MM.1S (cell line): ENCODE measurements at regions not wholly inside any gene's neighbourhood (a gene's known extent, or its start where the extent isn't known, plus 50 kb on each side); places are given as distances from the start of the nearest gene placed in this dataset.

Experiments used
- DNase-seq: peaks from one replicate; pipeline ENCODE4 v3.0.0-alpha.2; 2015
- H2AFZ ChIP-seq: fragments of 300-600 bp; sonication (generic); 2 replicates; pipeline ENCODE4 v1.6.0; 2016; ENCODE audit warnings: antibody characterized with exemption, low read length
- H3F3A ChIP-seq: fragments of 300-600 bp; sonication (generic); 2 replicates; pipeline ENCODE4 v1.6.1; 2016; ENCODE audit warnings: mild to moderate bottlenecking, antibody characterized with exemption, low read length, moderate library complexity, mixed read lengths; ENCODE audit not compliant: insufficient read depth
- H3K27ac ChIP-seq: fragments of 300-600 bp; sonication (generic); 2 replicates; pipeline ENCODE4 v1.5.1; 2016; ENCODE audit warnings: mild to moderate bottlenecking, low read length
- H3K27me3 ChIP-seq: fragments of 300-600 bp; sonication (generic); replicated peaks from 2 replicates; pipeline ENCODE4 v1.6.0; 2016; ENCODE audit warnings: low read length; ENCODE audit not compliant: insufficient read depth
- H3K36me3 ChIP-seq: fragments of 300-600 bp; sonication (generic); replicated peaks from 2 replicates; pipeline ENCODE4 v1.6.1; 2016; ENCODE audit warnings: mild to moderate bottlenecking, low read length, mixed read lengths; ENCODE audit not compliant: insufficient read depth
- H3K4me1 ChIP-seq: fragments of 300-600 bp; sonication (generic); 2 replicates; pipeline ENCODE4 v1.6.1; 2016; ENCODE audit warnings: low read length, mixed read lengths
- H3K4me2 ChIP-seq: fragments of 300-600 bp; sonication (generic); 2 replicates; pipeline ENCODE4 v1.6.0; 2016; ENCODE audit warnings: low read depth, low read length
- H3K4me3 ChIP-seq: fragments of 300-600 bp; sonication (generic); 2 replicates; pipeline ENCODE4 v1.5.1; 2016; ENCODE audit warnings: low read length, mixed read lengths
- H3K79me2 ChIP-seq: fragments of 300-600 bp; sonication (generic); 2 replicates; pipeline ENCODE4 v1.6.1; 2016; ENCODE audit warnings: mixed run types, low read length, mixed read lengths
- H3K9ac ChIP-seq: fragments of 300-600 bp; sonication (generic); 2 replicates; pipeline ENCODE4 v1.6.1; 2016; ENCODE audit warnings: low read length, mixed read lengths
- H3K9me2 ChIP-seq: fragments of 300-600 bp; sonication (generic); replicated peaks from 2 replicates; pipeline ENCODE4 v1.6.1; 2016; ENCODE audit warnings: mild to moderate bottlenecking, low read length, mixed read lengths; ENCODE audit not compliant: insufficient read depth
- H3K9me3 ChIP-seq: fragments of 300-600 bp; sonication (generic); replicated peaks from 2 replicates; pipeline ENCODE4 v1.6.1; 2016; ENCODE audit warnings: mild to moderate bottlenecking, low read length, mixed read lengths; ENCODE audit not compliant: insufficient read depth
- H4K20me1 ChIP-seq: fragments of 300-600 bp; sonication (generic); 2 replicates; pipeline ENCODE4 v1.6.1; 2016; ENCODE audit warnings: mild to moderate bottlenecking, low read length, moderate library complexity, mixed read lengths; ENCODE audit not compliant: insufficient read depth
- EZH2 ChIP-seq: fragments of 300-600 bp; sonication (generic); optimal IDR thresholded peaks from 2 replicates; pipeline ENCODE3; 2017; ENCODE audit warnings: low read depth, mild to moderate bottlenecking, antibody characterized with exemption, low read length, mixed read lengths
- EZH2phosphoT487 ChIP-seq: fragments of 300-600 bp; sonication (generic); IDR thresholded peaks from 2 replicates; pipeline ENCODE4 v1.6.1; 2018; ENCODE audit warnings: antibody characterized with exemption, low read length
- TF ChIP-seq, protein P1 (sequence below): fragments of 300-600 bp; sonication (generic); IDR thresholded peaks from 2 replicates; pipeline ENCODE4 v1.5.1; 2016; ENCODE audit warnings: antibody characterized with exemption, low read length, mixed read lengths

DNA sequence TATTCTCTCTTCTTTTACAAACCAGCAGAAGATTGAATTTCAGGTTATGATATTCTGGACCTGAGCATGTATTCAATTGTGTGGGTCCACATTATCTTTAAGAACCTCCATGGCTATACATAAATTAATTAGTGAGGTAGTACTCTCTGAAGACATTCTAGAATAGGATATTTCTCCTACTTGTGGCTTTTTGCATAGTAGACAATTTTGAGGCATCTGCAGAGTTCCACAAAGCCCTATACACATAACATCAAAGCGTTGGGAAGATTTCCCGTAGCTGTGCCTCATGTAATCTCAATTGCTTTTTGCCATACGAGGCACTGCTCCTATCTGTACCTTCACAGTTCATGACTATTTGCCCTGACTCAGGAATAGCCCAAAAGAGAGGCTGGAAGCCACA is 395.4 kb upstream of the RGS17 start:
- H3K9me3 ChIP-seq: no peaks in the 10 kb centered on the region
- TF ChIP-seq EZH2: no peak
- no peak for TF ChIP-seq EZH2phosphoT487
- TF ChIP-seq, protein P1, sequence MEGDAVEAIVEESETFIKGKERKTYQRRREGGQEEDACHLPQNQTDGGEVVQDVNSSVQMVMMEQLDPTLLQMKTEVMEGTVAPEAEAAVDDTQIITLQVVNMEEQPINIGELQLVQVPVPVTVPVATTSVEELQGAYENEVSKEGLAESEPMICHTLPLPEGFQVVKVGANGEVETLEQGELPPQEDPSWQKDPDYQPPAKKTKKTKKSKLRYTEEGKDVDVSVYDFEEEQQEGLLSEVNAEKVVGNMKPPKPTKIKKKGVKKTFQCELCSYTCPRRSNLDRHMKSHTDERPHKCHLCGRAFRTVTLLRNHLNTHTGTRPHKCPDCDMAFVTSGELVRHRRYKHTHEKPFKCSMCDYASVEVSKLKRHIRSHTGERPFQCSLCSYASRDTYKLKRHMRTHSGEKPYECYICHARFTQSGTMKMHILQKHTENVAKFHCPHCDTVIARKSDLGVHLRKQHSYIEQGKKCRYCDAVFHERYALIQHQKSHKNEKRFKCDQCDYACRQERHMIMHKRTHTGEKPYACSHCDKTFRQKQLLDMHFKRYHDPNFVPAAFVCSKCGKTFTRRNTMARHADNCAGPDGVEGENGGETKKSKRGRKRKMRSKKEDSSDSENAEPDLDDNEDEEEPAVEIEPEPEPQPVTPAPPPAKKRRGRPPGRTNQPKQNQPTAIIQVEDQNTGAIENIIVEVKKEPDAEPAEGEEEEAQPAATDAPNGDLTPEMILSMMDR: no peak

DNA sequence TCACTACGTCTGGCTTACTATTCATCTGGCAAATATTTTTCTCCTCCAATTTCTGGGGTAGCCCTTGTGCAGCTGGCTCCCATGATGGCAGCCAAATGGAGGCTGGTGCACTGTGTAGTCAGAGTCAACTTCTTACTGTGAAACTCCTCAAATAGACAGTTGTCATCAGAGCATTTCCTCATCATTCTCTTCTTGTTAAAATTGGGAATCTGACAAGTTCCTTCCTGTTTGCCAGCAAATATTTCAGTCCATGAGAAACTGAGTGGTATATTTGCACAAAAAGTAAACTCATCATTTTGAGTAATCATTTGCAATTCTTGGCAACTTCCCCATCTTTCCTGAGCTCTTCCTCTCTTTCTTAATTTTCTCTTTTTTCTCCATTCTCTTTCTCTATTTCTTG is 394.9 kb upstream of the RGS17 start:
- Histone ChIP-seq H3F3A (no peaks in the 10 kb centered on the region), H3K9me3 (no peaks in the 10 kb centered on the region), H3K79me2 (no peaks in the 10 kb centered on the region), H3K9me2 (no peaks in the 10 kb centered on the region), H2AFZ (no peak overlapping the region), H3K27me3 (no peaks in the 10 kb centered on the region), H3K4me1 (no peaks in the 10 kb centered on the region), H3K27ac (no peak overlapping the region), H3K4me3 (no peak overlapping the region), H3K9ac (no peak overlapping the region), H4K20me1 (no peaks in the 10 kb centered on the region), H3K4me2 (no peak overlapping the region), H3K36me3 (no peaks in the 10 kb centered on the region)
- TF ChIP-seq, protein P1: no peak
- TF ChIP-seq EZH2phosphoT487 (no peak), EZH2 (no peak)
- no peak for DNase-seq

More for the DNA sequence above, 395.4 kb upstream of the RGS17 start:
- Histone ChIP-seq H3K36me3 (no peaks in the 10 kb centered on the region), H2AFZ (no peak overlapping the region), H3K27ac (no peak overlapping the region), H3K4me3 (no peak overlapping the region), H3K27me3 (no peaks in the 10 kb centered on the region), H3K9me2 (no peaks in the 10 kb centered on the region), H3K9ac (no peak overlapping the region), H3F3A (no peaks in the 10 kb centered on the region), H3K4me2 (no peak overlapping the region), H4K20me1 (no peaks in the 10 kb centered on the region), H3K4me1 (no peaks in the 10 kb centered on the region), H3K79me2 (no peaks in the 10 kb centered on the region)
- DNase-seq: no peak

DNA sequence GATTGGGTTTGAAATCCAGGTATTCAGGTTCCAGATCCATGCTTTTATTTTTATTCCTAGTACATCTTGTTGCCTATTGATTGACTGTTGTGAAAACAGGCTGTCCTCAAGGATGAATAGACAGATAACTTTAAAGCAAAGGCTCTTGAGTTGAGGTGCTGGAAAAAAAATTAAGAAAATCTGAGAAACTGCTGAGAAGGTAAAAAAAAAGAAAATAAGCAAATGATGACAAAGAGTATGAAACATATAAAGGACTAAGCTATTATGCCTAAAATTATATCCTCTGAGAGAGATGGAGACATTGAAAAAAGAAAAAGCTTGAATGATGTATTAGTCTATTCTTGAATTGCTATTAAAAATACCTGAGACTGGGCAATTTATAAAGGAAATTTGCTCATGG is 392.3 kb upstream of the RGS17 start:
- no peaks in the 10 kb centered on the region for H3K9me2 ChIP-seq
- no peaks in the 10 kb centered on the region for H3K9me3 ChIP-seq
- no peak overlapping the region for H2AFZ ChIP-seq
- no peaks in the 10 kb centered on the region for H3F3A ChIP-seq
- no peaks in the 10 kb centered on the region for H3K36me3 ChIP-seq
- DNase-seq: no peak
- H3K9ac ChIP-seq: no peak overlapping the region
- H4K20me1 ChIP-seq: no peaks in the 10 kb centered on the region
- no peaks in the 10 kb centered on the region for H3K4me1 ChIP-seq
- H3K4me2 ChIP-seq: no peak overlapping the region
- H3K4me3 ChIP-seq: no peak overlapping the region
- no peaks in the 10 kb centered on the region for H3K79me2 ChIP-seq
- TF ChIP-seq EZH2: no peak
- TF ChIP-seq, protein P1: no peak
- TF ChIP-seq EZH2phosphoT487: no peak
- no peak overlapping the region for H3K27ac ChIP-seq
- H3K27me3 ChIP-seq: no peaks in the 10 kb centered on the region
